NCI-H345 treated with DMSO at 0.1 percent for 48 hours (cell line): ENCODE measurements at regions not wholly inside any gene's neighbourhood (a gene's known extent, or its start where the extent isn't known, plus 50 kb on each side); places are given as distances from the start of the nearest gene placed in this dataset.
"Not testable (repeated sequence)": the region's sequence is repeated elsewhere in the genome, so short reads cannot be mapped to it uniquely, and the experiment has no call there.

Experiments used
- DNase-seq: peaks from one replicate; lab custom pipeline; 2025; ENCODE audit not compliant: unreplicated experiment; lab: John Stamatoyannopoulos, UW

- DNase-seq, result no peak
Observed at GRCh38 chr13:73325723-73326558, 267.1 kb downstream of the KLF5 start.

GRCh38 chr13:73324842-73325722 is 266.3 kb downstream of the KLF5 start:
- no peak for DNase-seq

GRCh38 chr13:73323615-73324014 is 264.8 kb downstream of the KLF5 start:
- DNase-seq, result no peak

GRCh38 chr13:73321043-73321442 is 262.2 kb downstream of the KLF5 start:
- no peak for DNase-seq

- DNase-seq, result no peak
Observed at GRCh38 chr13:73317140-73317539, 258.3 kb downstream of the KLF5 start.

- no peak for DNase-seq
Observed at GRCh38 chr13:73310366-73310765, 251.6 kb downstream of the KLF5 start.

GRCh38 chr13:73307481-73307880 is 248.7 kb downstream of the KLF5 start:
- DNase-seq, result no peak

GRCh38 chr13:73306688-73307087 is 247.9 kb downstream of the KLF5 start:
- DNase-seq, result no peak

GRCh38 chr13:73304442-73304841 is 245.6 kb downstream of the KLF5 start:
- no peak for DNase-seq

GRCh38 chr13:73303851-73304250 is 245.0 kb downstream of the KLF5 start:
- no peak for DNase-seq

GRCh38 chr13:73301622-73302021 is 242.8 kb downstream of the KLF5 start:
- not testable (repeated sequence) for DNase-seq

- DNase-seq, result no peak
Observed at GRCh38 chr13:73300718-73301425, 242.1 kb downstream of the KLF5 start.

- DNase-seq, result no peak
Observed at GRCh38 chr13:73299787-73300186, 241.0 kb downstream of the KLF5 start.

GRCh38 chr13:73293913-73294523 is 235.2 kb downstream of the KLF5 start:
- DNase-seq, result no peak

GRCh38 chr13:73292127-73292526 is 233.3 kb downstream of the KLF5 start:
- DNase-seq, result no peak

- DNase-seq, result no peak
Observed at GRCh38 chr13:73290844-73291243, 232.0 kb downstream of the KLF5 start.

GRCh38 chr13:73288596-73288995 is 229.8 kb downstream of the KLF5 start:
- DNase-seq, result no peak

GRCh38 chr13:73287831-73288230 is 229.0 kb downstream of the KLF5 start:
- DNase-seq, result no peak

- no peak for DNase-seq
Observed at GRCh38 chr13:73286942-73287620, 228.3 kb downstream of the KLF5 start.

GRCh38 chr13:73286177-73286576 is 227.4 kb downstream of the KLF5 start:
- no peak for DNase-seq
